ENCODE measurements at regions not wholly inside any gene's neighbourhood (a gene's known extent, or its start where the extent isn't known, plus 50 kb on each side); places are given as distances from the start of the nearest gene placed in this dataset.

- H2AK5ac ChIP-seq (ENCODE audit: low read depth, low read length) = no peak overlapping the region
- TF ChIP-seq FOS (IDR thresholded peaks at IDR 0.05; ENCODE audit: low read depth, low read length) (no peak), BHLHE40 (IDR thresholded peaks at IDR 0.05; ENCODE audit: low read depth, low read length) (no peak), RAD21 (IDR thresholded peaks at IDR 0.05; ENCODE audit: low read length) (no peak), CHD1 (IDR thresholded peaks at IDR 0.05; ENCODE audit: low read depth, low read length) (no peak), CEBPB (IDR thresholded peaks at IDR 0.05; ENCODE audit: low read depth, low read length) (no peak), NFE2L2 (IDR thresholded peaks at IDR 0.05; ENCODE audit: low read depth, low read length) (no peak)
- H2AK9ac ChIP-seq (replicated peaks; ENCODE audit: low read depth, low read length, poor library complexity) = no peak overlapping the region
- DNase-seq = no peak
- peaks cover 2% of the 10 kb centered on the region; the same call in 1 of the 2 replicates for H3K4me1 ChIP-seq (ENCODE audit: control insufficient read depth, insufficient read depth, low read length)
- H2BK5ac ChIP-seq (ENCODE audit: low read depth, low read length, poor library complexity, severe bottlenecking) = no peak overlapping the region
- H2BK120ac ChIP-seq (ENCODE audit: low read depth, low read length) = no peak overlapping the region
- no peak overlapping the region for H2AFZ ChIP-seq (replicated peaks; ENCODE audit: low read length, poor library complexity)
- BruUV-seq (replicated peaks) = no TSS peak
- no peak overlapping the region for H4K5ac ChIP-seq (ENCODE audit: low read depth, low read length)
- in situ Hi-C loops (cut with MboI; ENCODE audit: low sequenced_read_pairs) = loop anchor here (10.0 kb wide), 1 partner anchor 1377 kb away; no protein-coding TSS in a partner anchor
- no peak overlapping the region for H3K56ac ChIP-seq (ENCODE audit: extremely low read depth, insufficient read depth, low read length)
- H4K8ac ChIP-seq (ENCODE audit: low read depth in 2 of 2, low read length in 2 of 2) = no peak overlapping the region
- no peak overlapping the region for H3K4me2 ChIP-seq (ENCODE audit: low read depth, low read length)
- ChIA-PET POLR2A (ENCODE audit: unreplicated experiment) (no interaction called here), CTCF (no interaction called here)
- intact Hi-C loops (cut with micrococcal nuclease) = loop anchor here (10.0 kb wide), 6 partner anchors 267 to 1377 kb away; partner anchors contain the start of gene MEIS2
- WGBS, 2 experiments (ENCODE audit: extremely low coverage in 2 of 2, insufficient read length in 1 of 2) = no CpG with 5 or more reads among the region's 2 CpGs
- no peaks in the 10 kb centered on the region for H3K9me1 ChIP-seq (ENCODE audit: insufficient read depth, low read length)
- no peak overlapping the region for H3K9ac ChIP-seq (ENCODE audit: low read depth, low read length)
- no peak overlapping the region for H3K4me3 ChIP-seq (ENCODE audit: insufficient read depth, low read depth, low read length)
- no peak overlapping the region for H3K14ac ChIP-seq (replicated peaks; ENCODE audit: low read depth, low read length)
- no peaks in the 10 kb centered on the region for H3K36me3 ChIP-seq (ENCODE audit: control insufficient read depth, insufficient read depth, low read length)
- H2BK15ac ChIP-seq (ENCODE audit: low read depth, low read length) = no peak overlapping the region
- no peak for ATAC-seq (ENCODE audit: low read depth)
- no peak overlapping the region for H3K23ac ChIP-seq (ENCODE audit: low read depth, low read length)
- H2BK20ac ChIP-seq (ENCODE audit: low read depth, low read length) = no peak overlapping the region
- H4K91ac ChIP-seq (ENCODE audit: insufficient read depth, low read depth, low read length) = no peak overlapping the region
- H4K20me1 ChIP-seq (ENCODE audit: insufficient read depth, low read length) = no peaks in the 10 kb centered on the region
- no peaks in the 10 kb centered on the region for H3K79me1 ChIP-seq (ENCODE audit: low read depth in 1 of 2, low read length in 2 of 2)
- dilution Hi-C loops (cut with HindIII; ENCODE audit: low sequenced_read_pairs, unreplicated experiment) = no loop called here
- H3K27me3 ChIP-seq (ENCODE audit: control insufficient read depth, insufficient read depth, low read length) = no peaks in the 10 kb centered on the region
- H3K4ac ChIP-seq (ENCODE audit: low read depth, low read length) = no peak overlapping the region
- H3K9me3 ChIP-seq (ENCODE audit: control insufficient read depth, insufficient read depth, low read length) = no peaks in the 10 kb centered on the region
- H3K27ac ChIP-seq (ENCODE audit: insufficient read depth, low read length) = no peak overlapping the region
- H3K18ac ChIP-seq (ENCODE audit: low read depth, low read length) = no peak overlapping the region
Observed at GRCh38 chr15:35757361-35757760, 211.4 kb upstream of the DPH6 start.

Measured in IMR-90 (cell line).